ENCODE measurements at regions not wholly inside any gene's neighbourhood (a gene's known extent, or its start where the extent isn't known, plus 50 kb on each side); places are given as distances from the start of the nearest gene placed in this dataset.
"Not testable (repeated sequence)": the region's sequence is repeated elsewhere in the genome, so short reads cannot be mapped to it uniquely, and the experiment has no call there.

DNA sequence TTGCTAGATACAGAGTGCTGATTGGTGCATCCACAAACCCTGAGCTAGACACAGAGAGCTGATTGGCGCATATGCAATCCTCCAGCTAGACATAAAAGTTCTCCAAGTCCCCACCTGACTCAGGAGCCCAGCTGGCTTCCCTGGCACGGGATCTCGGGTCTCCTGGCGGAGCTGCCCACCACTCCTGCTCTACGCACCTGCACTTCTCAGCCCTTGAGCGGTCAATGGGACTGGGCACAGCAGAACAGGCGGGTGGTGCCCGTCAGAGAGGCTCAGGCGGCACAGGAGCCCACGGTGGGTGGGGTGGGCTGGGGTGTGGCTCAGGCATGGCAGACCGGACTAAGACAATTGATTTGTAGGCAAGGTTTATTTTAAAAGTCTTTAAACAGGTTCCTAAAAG is 1365.5 kb downstream of the FAM181B start:
- DNase-seq, result no peak

DNA sequence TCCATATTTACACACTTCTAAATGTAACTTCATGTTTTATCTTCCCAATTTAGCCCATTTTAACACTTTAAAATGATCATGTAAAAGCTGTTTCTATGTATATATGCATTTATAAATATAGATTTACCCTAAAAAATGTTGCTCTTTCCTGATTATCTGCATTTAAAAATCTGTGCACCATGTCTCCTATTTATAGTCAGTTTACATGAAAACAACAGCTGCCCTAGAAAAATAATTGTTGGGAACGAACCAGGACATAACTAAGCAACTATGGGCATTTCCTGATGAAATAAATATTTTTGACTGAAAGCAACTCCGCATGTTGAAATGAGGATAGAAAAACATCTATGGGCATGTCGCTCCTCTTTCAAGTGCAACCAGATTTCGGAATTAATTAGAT is 1368.2 kb downstream of the FAM181B start:
- DNase-seq, result no peak

DNA sequence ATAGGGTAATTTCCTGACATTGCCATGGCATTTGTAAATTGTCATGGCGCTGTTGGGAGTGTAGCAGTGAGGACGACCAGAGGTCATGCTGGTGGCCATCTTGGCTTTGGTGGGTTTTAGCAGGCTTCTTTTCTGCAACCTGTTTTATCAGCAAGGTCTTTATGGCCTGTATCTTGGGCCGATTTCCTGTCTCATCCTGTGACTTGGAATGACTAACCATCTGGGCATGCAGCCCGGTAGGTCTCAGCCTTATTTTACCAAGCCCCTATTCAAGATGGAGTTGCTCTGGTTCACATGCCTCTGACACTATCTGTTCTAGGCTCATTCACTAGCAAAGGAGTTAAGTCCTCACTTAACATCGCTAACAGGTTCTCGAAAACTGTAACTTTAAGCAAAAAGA is 1374.2 kb downstream of the FAM181B start:
- no peak for DNase-seq

DNA sequence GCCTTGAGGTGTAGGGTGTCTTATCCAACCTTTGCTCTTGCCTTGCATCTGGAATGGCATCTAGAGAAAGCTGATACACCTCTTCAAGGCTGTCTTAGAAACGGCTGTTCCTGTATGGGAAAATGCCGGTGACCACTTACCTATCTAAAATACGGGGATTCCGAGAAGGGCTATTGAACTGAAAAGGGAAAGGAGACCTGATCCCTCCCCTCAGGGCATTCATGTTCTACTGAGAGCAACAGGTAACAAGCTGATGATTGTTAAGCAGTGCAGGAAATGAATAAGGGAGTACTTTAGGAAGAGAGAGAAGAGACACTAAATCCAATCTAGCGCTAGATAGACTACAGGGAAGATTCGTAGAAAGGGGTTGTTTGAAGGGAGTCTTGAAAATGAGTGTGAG is 1388.1 kb downstream of the FAM181B start:
- DNase-seq, result no peak

DNA sequence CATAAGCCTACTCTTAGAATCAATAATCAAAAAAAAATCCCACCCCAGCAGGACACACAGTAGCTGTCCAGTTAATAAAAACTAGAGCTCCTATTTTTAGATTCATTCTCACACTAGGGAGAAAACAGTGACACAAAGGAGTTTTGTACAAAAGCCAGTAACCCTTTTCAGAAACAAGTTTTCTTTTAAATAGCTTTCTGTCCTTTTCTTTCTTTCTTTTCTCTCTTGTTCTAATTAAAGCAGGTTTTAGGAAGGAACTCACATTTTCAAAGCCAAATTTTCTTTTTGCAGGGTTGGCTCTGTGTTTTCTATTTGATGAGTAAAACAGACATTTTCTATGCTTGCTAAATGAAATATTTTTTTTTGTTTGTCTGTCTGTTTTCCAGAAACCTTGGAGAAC is 1390.7 kb downstream of the FAM181B start:
- DNase-seq, result no peak

DNA sequence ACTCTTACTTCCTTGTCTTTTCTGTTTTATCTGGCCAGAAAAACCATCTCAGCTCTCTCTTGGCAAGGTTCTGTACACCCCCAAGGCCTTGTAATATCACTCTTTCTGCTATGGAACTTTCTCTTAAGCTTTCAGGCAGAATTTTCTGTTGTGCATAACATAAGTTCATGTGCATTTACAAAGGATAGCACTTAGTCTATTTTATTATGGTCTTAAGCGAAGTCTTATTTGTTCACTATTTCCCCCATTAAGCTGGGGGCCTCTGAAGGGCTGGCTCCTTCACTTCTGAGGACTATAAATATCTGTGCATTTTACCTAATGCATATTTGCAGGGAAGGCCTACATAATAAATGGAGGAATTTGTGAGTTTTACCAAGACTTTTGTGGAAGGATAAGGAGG is 1393.4 kb downstream of the FAM181B start:
- DNase-seq, result no peak

DNA sequence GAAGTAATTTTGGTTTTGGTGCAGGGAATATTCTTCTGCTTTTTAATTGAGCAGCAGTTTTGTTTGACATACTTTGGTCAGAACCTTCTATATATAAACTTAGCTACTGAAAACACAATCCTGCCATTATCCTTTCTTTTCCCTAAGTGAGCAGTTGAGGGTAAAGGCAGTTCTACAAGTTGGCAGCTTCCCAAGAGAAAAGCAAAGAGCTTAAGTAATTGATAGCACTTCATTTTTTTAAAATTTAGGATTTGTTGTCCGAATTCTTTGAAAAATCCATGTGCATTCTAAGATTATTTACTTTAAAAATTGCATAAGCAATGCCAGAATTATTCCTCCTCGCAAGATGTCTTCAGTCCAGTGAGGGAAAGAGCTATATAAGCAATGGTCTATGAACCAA is 1394.1 kb downstream of the FAM181B start:
- DNase-seq, result no peak

DNA sequence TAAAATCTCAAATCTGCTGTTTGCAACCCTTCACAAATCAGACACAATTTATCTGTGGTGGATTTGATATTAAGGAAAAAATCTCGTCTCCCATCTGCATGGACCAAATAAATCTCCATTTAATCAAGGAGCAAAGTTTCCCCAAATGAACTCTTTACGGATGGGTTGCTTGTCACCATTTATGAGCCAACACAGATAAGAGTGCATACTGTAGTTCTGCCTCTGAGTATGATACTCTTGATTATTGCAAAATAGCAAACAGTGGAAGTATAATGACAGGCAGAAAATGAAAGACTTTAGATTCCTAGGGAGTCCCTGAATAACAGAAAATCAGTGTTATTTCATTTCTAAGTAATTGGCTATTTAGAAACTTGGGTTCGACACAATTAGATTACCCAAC is 1395.9 kb downstream of the FAM181B start:
- no peak for DNase-seq

DNA sequence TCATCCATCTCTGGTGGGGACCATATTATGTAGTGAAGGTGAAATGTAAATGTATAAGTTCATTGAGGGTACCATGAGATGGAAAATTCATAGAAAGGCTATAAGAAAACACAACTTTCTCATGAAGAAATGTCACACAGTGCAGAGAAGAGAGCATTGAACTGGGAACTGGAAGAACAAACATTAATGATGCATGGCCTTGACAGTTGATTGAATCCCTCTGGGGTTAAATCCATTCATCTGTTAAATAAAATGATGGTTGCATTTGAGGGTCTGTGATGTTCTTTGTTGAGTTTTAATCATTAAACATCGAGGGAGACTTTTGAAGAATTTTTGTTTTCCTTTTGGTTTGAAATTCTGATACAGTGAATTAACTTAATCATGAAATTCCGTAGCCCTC is 1401.4 kb downstream of the FAM181B start:
- no peak for DNase-seq

DNA sequence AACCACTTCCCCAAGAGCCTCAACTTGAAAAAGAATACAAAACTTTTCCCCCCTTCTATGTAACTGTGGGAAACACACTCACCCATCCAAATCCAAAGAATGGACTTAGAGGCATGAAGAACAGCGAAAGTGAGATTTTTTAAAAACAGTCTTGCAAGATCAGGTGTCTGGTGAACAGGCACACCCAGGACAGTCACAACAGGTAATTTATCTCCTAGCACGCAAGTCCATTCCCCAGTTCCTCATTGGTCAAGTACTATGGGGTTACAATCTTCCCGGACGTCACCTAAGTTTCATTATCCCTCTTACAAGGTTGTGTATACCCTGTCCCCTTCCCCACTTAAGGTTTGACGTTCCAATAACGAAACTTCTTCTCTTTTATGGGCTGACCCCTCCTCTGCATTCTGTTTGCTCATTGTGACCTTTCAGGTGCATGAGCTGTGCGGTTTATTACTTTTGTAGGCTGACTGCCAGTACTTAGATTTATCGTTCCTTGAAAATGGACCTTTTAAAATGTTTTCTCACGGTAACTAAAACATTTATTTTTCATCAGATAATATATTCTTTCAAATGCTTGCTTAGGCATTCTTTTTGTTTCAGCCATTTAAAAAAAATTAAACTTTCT is 1401.9 kb downstream of the FAM181B start:
- no peak for DNase-seq

DNA sequence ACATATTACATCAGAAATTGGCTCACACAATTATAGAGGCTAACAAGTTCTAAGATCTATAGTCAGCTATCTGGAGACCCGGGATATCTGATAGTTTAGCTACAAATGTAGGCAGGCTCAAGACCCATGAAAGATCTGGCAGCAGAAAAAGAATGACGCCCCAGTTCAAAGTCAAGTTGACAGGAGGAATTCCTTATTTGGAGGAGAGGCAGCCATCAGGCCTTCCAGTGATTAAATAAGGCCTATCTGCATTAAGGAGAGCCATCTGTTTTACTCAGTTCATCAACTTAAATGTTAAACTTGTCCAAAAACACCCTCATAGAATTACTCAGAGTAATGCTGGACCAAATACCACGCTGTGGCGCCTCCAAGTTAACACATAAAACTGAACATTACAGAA is 1402.6 kb downstream of the FAM181B start:
- DNase-seq, result no peak

DNA sequence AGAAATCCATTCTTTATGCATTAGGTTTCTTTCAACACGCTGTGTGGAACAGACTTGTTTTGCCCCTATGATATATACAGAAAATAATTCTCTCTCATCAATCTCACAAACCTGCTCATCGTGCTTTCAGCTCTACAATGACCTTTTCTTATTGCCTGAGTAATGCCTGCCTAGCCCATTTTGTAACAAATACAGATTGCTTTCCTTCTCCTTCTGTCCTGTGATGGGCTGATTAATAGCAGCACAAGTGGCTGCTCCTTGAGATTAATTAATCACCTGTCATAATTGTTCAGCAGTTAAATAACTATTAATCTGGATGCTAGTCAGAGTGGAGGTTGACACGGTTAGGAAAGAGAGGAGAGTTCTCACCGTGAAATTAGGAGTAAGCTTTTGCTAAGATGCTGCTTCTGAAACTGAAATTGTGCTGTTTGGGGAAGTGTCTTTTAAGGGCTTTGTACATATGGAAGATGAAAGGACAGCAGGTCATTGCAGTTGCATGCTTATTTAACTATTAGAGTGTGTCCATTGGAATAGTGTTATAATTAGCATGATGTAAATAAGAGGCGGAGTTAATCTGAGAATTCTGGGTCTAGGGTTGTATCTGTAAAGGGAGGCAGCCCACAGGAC is 1430.5 kb downstream of the FAM181B start:
- DNase-seq, result no peak

DNA sequence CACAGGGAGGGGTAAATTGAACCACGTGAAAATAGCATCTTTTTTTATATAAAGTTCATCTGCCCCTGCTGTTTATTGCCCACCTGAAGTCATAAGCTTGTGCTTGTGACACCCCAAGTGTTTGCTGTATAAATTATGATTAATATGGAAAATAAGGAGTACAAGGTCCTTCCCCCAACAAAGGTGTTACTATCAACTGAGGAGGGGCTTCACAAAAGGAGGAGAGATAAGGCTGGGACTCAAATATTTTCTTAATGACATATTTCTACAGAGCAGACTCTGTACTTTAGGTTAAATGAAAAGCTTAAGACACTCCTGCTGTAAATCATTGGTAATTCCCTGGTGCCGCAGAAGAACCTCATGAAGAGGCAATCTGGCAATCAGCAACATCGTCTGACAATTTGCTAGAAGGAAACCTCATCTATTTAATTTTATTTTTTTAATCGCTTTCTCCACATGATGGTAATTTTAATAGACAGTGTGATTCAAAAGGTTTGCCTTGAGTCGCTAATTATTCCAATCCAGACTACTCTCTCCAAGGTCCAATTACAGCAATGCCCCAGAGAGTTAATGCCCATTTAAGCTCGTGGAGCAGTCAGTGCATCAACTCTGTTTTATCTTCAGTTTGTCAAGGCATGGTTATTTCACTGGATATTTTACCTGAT is 1432.4 kb downstream of the FAM181B start:
- no peak for DNase-seq

DNA sequence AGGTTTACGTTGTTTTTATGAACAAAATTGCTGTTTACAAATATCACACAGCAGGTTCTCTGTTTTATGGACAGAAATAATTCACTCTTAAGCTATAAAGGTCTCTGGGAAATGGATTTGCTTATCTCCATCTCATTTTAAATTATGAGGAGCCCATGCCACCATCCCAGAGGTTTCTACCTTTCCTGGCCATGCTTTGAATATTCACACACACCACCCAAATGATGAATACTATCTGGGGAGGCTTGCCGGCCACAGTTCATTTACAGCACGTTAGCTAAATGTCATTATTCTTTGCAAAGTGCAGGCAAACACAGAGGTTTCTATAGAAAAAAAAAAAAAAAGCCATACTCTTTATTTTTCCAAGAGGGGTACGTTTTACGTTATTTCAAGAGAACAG is 1446.7 kb downstream of the FAM181B start:
- no peak for DNase-seq

DNA sequence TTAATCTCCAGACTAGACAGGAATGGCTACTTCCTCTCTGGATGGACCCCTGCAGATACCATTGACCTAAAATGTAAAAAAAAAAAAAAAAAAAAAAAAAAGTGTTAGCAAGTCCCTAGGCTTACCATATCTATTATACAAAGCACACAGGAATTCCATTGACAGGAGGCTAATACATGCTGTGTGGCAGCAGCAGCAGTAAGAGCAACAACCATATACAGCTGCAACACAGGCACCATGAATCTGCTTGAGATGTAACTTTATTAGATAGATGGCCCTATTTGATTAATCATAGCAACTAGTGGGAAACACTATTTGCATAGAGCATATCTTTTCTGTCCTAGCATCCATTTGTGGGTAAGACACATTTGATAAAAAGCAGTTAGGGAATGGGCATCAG is 1447.1 kb downstream of the FAM181B start:
- no peak for DNase-seq

DNA sequence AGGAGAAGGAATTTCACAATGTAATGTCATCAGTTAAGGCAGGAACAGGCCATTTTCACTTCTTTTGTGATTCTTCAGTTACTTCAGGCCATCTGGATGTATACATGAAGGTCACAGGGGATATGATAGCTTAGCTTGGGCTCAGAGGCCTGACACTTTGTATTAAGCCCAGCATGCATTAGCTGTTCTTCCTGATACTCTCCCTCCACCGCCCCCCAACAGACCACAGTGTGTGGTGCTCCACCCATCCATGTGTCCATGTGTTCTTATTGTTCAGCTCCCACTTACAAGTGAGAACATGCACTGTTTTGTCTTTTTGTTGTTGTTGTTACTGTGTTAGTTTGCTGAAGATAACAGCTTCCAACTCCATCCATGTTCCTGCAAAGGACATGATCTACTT is 1453.4 kb downstream of the FAM181B start:
- not testable (repeated sequence) for DNase-seq

DNA sequence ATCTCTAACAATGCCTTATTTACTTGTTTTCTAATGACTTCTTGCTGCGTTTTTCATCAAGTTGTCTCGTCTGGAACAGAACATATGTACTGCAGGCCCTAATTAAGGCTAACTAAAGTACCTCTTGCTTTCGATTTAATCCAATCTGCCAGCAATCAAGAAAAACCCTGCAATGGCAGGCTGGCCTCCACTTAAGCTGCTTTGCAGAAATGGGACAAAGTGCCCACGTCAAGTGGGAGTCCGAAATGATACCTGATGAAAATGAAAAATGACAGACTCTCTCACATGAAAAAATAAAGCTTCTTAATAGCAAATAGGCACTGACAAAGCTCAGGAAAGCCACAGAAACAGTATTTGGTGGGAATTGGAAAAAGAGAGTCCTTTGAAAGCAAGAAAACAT is 1454.7 kb downstream of the FAM181B start:
- no peak for DNase-seq

DNA sequence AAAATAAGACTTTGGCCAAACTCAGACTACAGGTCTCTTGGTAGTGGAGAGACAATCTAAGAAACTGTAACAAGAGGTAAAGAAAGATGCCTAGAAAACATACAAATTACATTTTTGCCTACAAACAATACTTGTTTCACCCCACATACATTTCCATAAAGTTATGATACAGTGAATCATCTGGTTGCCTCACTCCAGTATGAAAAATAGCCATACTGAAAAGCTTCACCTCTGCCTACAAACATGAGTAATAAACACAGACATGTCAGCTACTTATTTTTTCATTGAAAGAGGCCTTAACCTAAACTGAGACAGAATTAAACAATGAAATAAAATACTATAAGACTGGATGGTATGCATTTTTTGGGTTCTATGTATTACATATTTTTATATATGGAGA is 1463.0 kb downstream of the FAM181B start:
- DNase-seq, result no peak

DNA sequence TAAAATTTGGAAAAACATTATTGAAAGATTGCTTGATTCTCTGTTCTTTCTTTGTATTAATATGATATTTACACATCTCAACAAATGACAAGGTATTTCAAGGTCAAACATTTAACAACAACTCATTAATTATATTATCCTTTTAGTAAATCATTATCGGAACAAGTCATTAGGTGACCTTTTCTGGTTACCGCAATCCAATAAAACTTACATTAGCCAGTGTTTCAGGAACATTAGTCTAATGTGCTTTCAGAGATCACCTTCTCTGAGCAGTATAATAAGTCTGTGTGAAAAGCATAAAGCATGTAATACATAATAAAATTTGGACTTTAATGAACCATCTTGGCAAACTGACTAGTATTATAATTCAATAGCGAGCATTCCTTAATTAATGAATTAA is 1466.4 kb downstream of the FAM181B start:
- no peak for DNase-seq

DNA sequence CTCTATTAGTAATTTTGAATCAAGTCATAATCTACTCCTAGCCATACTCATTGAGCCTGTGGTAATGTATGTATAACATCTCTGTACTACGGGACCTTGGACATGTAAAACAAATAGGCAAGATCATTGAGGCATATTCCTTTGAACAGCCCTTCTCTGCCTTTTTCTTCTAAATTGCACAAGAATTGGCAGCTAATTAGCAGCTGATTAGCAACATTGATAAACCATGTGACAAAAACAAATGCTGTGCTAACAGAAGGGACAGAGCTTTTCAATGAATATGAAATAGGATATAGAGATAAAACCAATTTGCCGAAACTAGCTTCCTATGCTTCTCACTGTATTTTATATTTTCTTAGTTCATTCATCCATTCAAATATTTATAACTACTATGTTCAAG is 1474.2 kb downstream of the FAM181B start:
- no peak for DNase-seq

DNA sequence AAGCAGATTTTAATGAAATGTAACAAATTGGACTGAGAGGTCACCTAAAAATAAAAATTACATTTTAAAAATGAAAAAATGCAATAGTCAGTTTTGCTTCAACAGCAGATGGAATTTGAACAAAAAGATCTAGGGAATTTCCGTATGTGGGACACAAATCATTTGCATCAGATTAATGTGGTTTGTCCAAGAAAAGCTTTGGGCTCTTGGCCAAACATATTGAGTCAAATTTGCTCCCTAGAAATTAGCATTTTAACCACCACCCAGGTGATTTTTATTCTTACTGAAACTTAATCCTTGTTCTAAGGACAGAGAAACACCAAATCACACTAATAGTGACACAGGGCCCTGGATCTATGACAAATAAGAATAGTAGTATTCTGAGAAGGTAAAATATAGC is 1477.8 kb downstream of the FAM181B start:
- DNase-seq, result no peak

DNA sequence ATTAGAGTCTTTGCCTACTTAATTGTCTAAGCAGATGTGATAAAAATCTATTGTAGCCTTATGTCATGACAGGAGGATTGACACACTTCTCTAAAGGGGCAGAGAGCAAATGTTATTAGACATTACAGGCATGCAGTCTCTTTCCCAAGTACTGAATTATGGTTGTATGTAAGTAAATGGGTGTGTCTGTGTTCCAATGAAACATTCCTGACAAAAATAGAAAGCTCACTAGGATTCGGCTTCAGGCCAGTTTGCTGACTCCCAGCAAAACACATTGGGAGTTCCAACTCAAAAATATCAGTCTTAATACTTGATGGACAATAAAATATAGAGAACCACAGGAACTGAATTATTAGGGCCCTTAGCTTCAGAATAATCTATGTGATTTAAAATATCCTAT is 1480.4 kb downstream of the FAM181B start:
- DNase-seq, result no peak

DNA sequence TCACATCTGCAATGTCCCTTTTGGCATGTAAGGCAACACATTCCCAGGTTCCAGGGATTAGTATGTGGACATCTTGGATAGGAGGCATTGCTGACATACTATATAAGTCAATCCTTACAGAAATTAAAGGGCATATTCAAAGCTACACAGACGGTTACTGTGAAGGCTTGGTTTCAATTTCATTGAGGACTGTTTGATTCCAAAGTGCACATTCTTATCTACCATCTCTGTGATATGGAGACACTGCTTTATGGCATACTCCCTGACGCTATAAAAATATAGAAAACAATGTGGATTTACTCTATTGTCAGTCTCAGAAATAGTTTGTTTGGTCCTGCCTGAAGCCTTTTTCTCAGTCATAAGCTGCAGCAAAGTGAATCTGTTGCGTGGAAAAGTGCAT is 1486.7 kb downstream of the FAM181B start:
- DNase-seq, result no peak

DNA sequence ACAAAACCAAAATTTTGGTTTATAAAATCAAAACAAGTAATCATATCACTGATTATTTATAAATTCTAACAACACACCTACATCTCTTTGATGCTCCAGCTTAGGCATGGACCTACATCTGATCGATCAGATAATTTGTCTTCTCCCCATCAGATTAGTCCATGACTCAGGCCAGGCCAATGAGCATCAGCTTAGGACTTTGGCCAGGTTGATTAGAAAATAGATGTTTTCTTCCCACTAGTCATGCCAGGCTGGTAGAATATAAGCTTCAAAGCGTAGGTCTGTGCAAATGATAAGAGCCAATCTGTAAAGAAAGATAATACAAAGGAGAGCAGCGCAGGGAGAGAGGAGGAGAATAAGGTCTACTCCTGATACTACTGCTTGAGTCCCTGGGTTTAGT is 1487.9 kb downstream of the FAM181B start:
- no peak for DNase-seq
